Fibroblast of pulmonary artery (primary cell): ENCODE measurements at regions not wholly inside any gene's neighbourhood (a gene's known extent, or its start where the extent isn't known, plus 50 kb on each side); places are given as distances from the start of the nearest gene placed in this dataset.

Source experiments
- DNase-seq: peaks from one replicate; pipeline ENCODE4 v3.0.0-alpha.2; 2010; ENCODE audit warnings: low read depth
- H3K4me3 ChIP-seq: replicated peaks from 2 replicates; pipeline ENCODE4 v1.5.1; 2011; ENCODE audit warnings: low read depth, mild to moderate bottlenecking, control low read depth, low read length, moderate library complexity
- CTCF ChIP-seq: IDR thresholded peaks from 2 replicates; pipeline ENCODE4 v1.5.1; 2011; ENCODE audit warnings: mild to moderate bottlenecking, control low read depth, low read length, inconsistent platforms; ENCODE audit errors: missing control alignments

GRCh38 chr1:90346349-90346748 lies 351.4 kb downstream of the ZNF326 start:
- H3K4me3 ChIP-seq, result no peak overlapping the region

GRCh38 chr1:90344963-90345730 lies 350.2 kb downstream of the ZNF326 start:
- no peak for DNase-seq
- H3K4me3 ChIP-seq, result no peak overlapping the region
- no peak for TF ChIP-seq CTCF

More at GRCh38 chr1:90346349-90346748, 351.4 kb downstream of the ZNF326 start:
- DNase-seq, result no peak
- TF ChIP-seq CTCF, result no peak

GRCh38 chr1:90341516-90341915 lies 346.6 kb downstream of the ZNF326 start:
- H3K4me3 ChIP-seq, result no peak overlapping the region
- DNase-seq, result no peak
- TF ChIP-seq CTCF, result no peak

- no peak overlapping the region for H3K4me3 ChIP-seq
- no peak for DNase-seq
- no peak for TF ChIP-seq CTCF
Measured at GRCh38 chr1:90340606-90341005, 345.7 kb downstream of the ZNF326 start.

- no peak for TF ChIP-seq CTCF
- no peak for DNase-seq
- no peak overlapping the region for H3K4me3 ChIP-seq
Measured at GRCh38 chr1:90339811-90340210, 344.9 kb downstream of the ZNF326 start.

- no peak for TF ChIP-seq CTCF
- no peak for DNase-seq
- no peak overlapping the region for H3K4me3 ChIP-seq
Measured at GRCh38 chr1:90336552-90337324, 341.8 kb downstream of the ZNF326 start.
